ENCODE measurements at regions not wholly inside any gene's neighbourhood (a gene's known extent, or its start where the extent isn't known, plus 50 kb on each side); places are given as distances from the start of the nearest gene placed in this dataset.
"Not testable (repeated sequence)": the region's sequence is repeated elsewhere in the genome, so short reads cannot be mapped to it uniquely, and the experiment has no call there.

- Histone ChIP-seq H3K9me3 (no peaks in the 10 kb centered on the region), H3K4me3 (no peak overlapping the region), H3K4me1 (ENCODE audit: low read depth) (no peaks in the 10 kb centered on the region), H3K36me3 (ENCODE audit: low read depth) (no peaks in the 10 kb centered on the region)
- TF ChIP-seq CTCF (IDR thresholded peaks at IDR 0.05) = no peak
- intact Hi-C loops (cut with DNase I, micrococcal nuclease) = no loop called here
- no peak for ATAC-seq
- no peak for DNase-seq
Observed at GRCh38 chr12:59320112-59320511, 275.7 kb upstream of the SLC16A7 start.

GRCh38 chr12:59318940-59319339, 276.9 kb upstream of the SLC16A7 start:
- no peaks in the 10 kb centered on the region for H3K9me3 ChIP-seq
- H3K4me3 ChIP-seq = no peak overlapping the region
- no peak for DNase-seq
- H3K4me1 ChIP-seq (ENCODE audit: low read depth) = no peaks in the 10 kb centered on the region
- H3K36me3 ChIP-seq (ENCODE audit: low read depth) = no peaks in the 10 kb centered on the region
- intact Hi-C loops (cut with DNase I, micrococcal nuclease) = no loop called here
- no peak for TF ChIP-seq CTCF (IDR thresholded peaks at IDR 0.05)
- ATAC-seq = no peak

- DNase-seq = no peak
- Histone ChIP-seq H3K4me3 (no peak overlapping the region), H3K36me3 (ENCODE audit: low read depth) (no peaks in the 10 kb centered on the region), H3K9me3 (no peaks in the 10 kb centered on the region), H3K4me1 (ENCODE audit: low read depth) (no peaks in the 10 kb centered on the region)
- ATAC-seq = no peak
- TF ChIP-seq CTCF (IDR thresholded peaks at IDR 0.05) = no peak
- intact Hi-C loops (cut with DNase I, micrococcal nuclease) = no loop called here
Observed at GRCh38 chr12:59317598-59317997, 278.2 kb upstream of the SLC16A7 start.

GRCh38 chr12:59316938-59317337, 278.9 kb upstream of the SLC16A7 start:
- TF ChIP-seq CTCF (IDR thresholded peaks at IDR 0.05) = no peak
- no peaks in the 10 kb centered on the region for H3K36me3 ChIP-seq (ENCODE audit: low read depth)
- intact Hi-C loops (cut with DNase I, micrococcal nuclease) = no loop called here
- DNase-seq = no peak
- no peaks in the 10 kb centered on the region for H3K9me3 ChIP-seq
- H3K4me1 ChIP-seq (ENCODE audit: low read depth) = no peaks in the 10 kb centered on the region
- H3K4me3 ChIP-seq = no peak overlapping the region
- no peak for ATAC-seq

- H3K4me1 ChIP-seq (ENCODE audit: low read depth); intact Hi-C loops (cut with DNase I, micrococcal nuclease); H3K36me3 ChIP-seq (ENCODE audit: low read depth); H3K4me3 ChIP-seq; H3K9me3 ChIP-seq; DNase-seq; ATAC-seq: not testable (repeated sequence)
Observed at GRCh38 chr12:59316354-59316753, 279.5 kb upstream of the SLC16A7 start.

- DNase-seq = no peak
- H3K36me3 ChIP-seq (ENCODE audit: low read depth) = no peaks in the 10 kb centered on the region
- H3K4me3 ChIP-seq = no peak overlapping the region
- peaks cover 2% of the 10 kb centered on the region for H3K9me3 ChIP-seq
- no peak for TF ChIP-seq CTCF (IDR thresholded peaks at IDR 0.05)
- intact Hi-C loops (cut with DNase I, micrococcal nuclease) = no loop called here
- no peak for ATAC-seq
- no peaks in the 10 kb centered on the region for H3K4me1 ChIP-seq (ENCODE audit: low read depth)
Observed at GRCh38 chr12:59314209-59314608, 281.6 kb upstream of the SLC16A7 start.
